H1 (cell line): ENCODE measurements at regions not wholly inside any gene's neighbourhood (a gene's known extent, or its start where the extent isn't known, plus 50 kb on each side); places are given as distances from the start of the nearest gene placed in this dataset.

Experiments
- ASH2L ChIP-seq: fragments of 200-600, 300-600 bp; sonication (generic); IDR thresholded peaks from one replicate; pipeline ENCODE4 v1.7.1; 2017; ENCODE audit warnings: low read length
- CEBPB ChIP-seq: IDR thresholded peaks from 2 replicates; pipeline ENCODE4 v1.6.1; 2012; ENCODE audit warnings: low read depth, low read length
- CHD1 ChIP-seq: IDR thresholded peaks from 2 replicates; pipeline ENCODE4 v1.6.1; 2012; ENCODE audit warnings: low read depth, low read length, improper control_type of control experiment
- EGR1 ChIP-seq: IDR thresholded peaks from 2 replicates; pipeline ENCODE4 v1.6.1; 2011; ENCODE audit warnings: low read depth, low read length, borderline replicate concordance
- EP300 ChIP-seq, 2 experiments: IDR thresholded peaks; 1 replicate in 1 of 2; 2 replicates in 1 of 2; pipeline ENCODE4 v1.6.1; 2011 to 2012; ENCODE audit warnings: low read depth in 2 of 2, low read length in 2 of 2, mild to moderate bottlenecking in 2 of 2, borderline replicate concordance in 1 of 2, inconsistent platforms in 1 of 2, moderate library complexity in 1 of 2
- KDM4A ChIP-seq: IDR thresholded peaks from one replicate; pipeline ENCODE4 v1.7.1; 2012; ENCODE audit warnings: low read depth, mild to moderate bottlenecking, moderate library complexity, low read length, inconsistent platforms; ENCODE audit not compliant: severe bottlenecking
- SIN3A ChIP-seq, 2 experiments: IDR thresholded peaks in 1 of 2; conservative IDR thresholded peaks in 1 of 2; 2 replicates each; pipeline ENCODE4 v1.6.1; 2011 to 2012; ENCODE audit warnings: low read length in 2 of 2, improper control_type of control experiment in 1 of 2, low read depth in 1 of 2, mild to moderate bottlenecking in 1 of 2
- TF ChIP-seq, protein P1 (sequence below): IDR thresholded peaks from 2 replicates; pipeline ENCODE4 v1.6.1; 2011; ENCODE audit warnings: low read length, improper control_type of control experiment

- TF ChIP-seq, protein P1, sequence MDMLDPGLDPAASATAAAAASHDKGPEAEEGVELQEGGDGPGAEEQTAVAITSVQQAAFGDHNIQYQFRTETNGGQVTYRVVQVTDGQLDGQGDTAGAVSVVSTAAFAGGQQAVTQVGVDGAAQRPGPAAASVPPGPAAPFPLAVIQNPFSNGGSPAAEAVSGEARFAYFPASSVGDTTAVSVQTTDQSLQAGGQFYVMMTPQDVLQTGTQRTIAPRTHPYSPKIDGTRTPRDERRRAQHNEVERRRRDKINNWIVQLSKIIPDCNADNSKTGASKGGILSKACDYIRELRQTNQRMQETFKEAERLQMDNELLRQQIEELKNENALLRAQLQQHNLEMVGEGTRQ: no peak
- TF ChIP-seq ASH2L: no peak
- no peak for TF ChIP-seq KDM4A
- TF ChIP-seq SIN3A (conservative IDR thresholded peaks at IDR 0.05 in 1 of 2, IDR thresholded peaks at IDR 0.05 in 1 of 2; ENCODE audit: low read depth in 1 of 2, low read length in 2 of 2): no peak
- TF ChIP-seq EP300 (IDR thresholded peaks at IDR 0.05; ENCODE audit: borderline replicate concordance in 1 of 2, low read depth in 2 of 2, low read length in 2 of 2): no peak
- no peak for TF ChIP-seq CEBPB
- TF ChIP-seq EGR1: no peak
- TF ChIP-seq CHD1: no peak
Measured at GRCh38 chr4:79141530-79141929, 184.3 kb downstream of the NAA11 start (continued).
